OCI-LY1 (cell line): ENCODE measurements at regions not wholly inside any gene's neighbourhood (a gene's known extent, or its start where the extent isn't known, plus 50 kb on each side); places are given as distances from the start of the nearest gene placed in this dataset.

Experiments
- CTCF ChIP-seq: fragments of 200-600 bp; sonication (generic), shearing (Covaris generic); IDR thresholded peaks from 2 replicates; pipeline ENCODE4 v1.5.1; 2017; ENCODE audit warnings: mild to moderate bottlenecking, antibody characterized with exemption, low read length, moderate library complexity, mixed read lengths
- EZH2 ChIP-seq: fragments of 200-600 bp; sonication (generic), shearing (Covaris generic); IDR thresholded peaks from 2 replicates; pipeline ENCODE4 v1.8.0; 2017; ENCODE audit warnings: borderline replicate concordance, mixed run types, mild to moderate bottlenecking, antibody characterized with exemption, low read length, moderate library complexity, mixed read lengths

GRCh38 chr6:119557239-119557638 lies 207.7 kb upstream of the MAN1A1 start:
- TF ChIP-seq CTCF (no peak), EZH2 (no peak)
